K562 (cell line): ENCODE measurements at regions not wholly inside any gene's neighbourhood (a gene's known extent, or its start where the extent isn't known, plus 50 kb on each side); places are given as distances from the start of the nearest gene placed in this dataset.
"Not testable (repeated sequence)": the region's sequence is repeated elsewhere in the genome, so short reads cannot be mapped to it uniquely, and the experiment has no call there.

Source experiments
- ATAC-seq: fragments of 200-7000 bp; cut with Tn5 transposase; 3 replicates; pipeline ENCODE4 v1.9.1; 2020; ENCODE audit warnings: moderate library complexity
- BruUV-seq: library from RNA; stranded (reverse); fragments of 400-500 nt; replicated peaks from 2 replicates; lab custom pipeline; 2021; lab: Mats Ljungman, UMichigan
- CTCF ChIA-PET: fragments of 300-600 bp; formaldehyde crosslinking; extraction: SDS; loops from one replicate; lab custom pipeline; 2021; ENCODE audit warnings: low intra/inter-chr PET ratio; lab: Yijun Ruan, JAX
- POLR2A ChIA-PET: fragments of 300-600, 350-650 bp; sonication (Branson Sonifier 250); formaldehyde crosslinking; extraction: SDS; loops from one replicate; lab custom pipeline; 2021; ENCODE audit warnings: antibody characterized with exemption, inconsistent platforms; lab: Yijun Ruan, JAX
- DNase-seq, 4 experiments: peaks; one replicate each; pipeline versions ENCODE4 v3.0.0 to v3.0.0-alpha.2; 2011 to 2018; ENCODE audit warnings: low spot score in 3 of 4, mixed read lengths in 3 of 4; ENCODE audit errors: extremely low read depth in 1 of 4
- FAIRE-seq: peaks from 2 replicates; lab custom pipeline; 2011; peaks lifted over from hg19 to GRCh38; lab: Jason Lieb, UNC
- H2AFZ ChIP-seq: 2 replicates; pipeline ENCODE4 v1.6.0; 2011; ENCODE audit warnings: low read depth, low read length, control low read depth, inconsistent platforms
- H3K27ac ChIP-seq: fragments of 200-600 bp; 3 replicates; pipeline ENCODE4 v1.8.0; 2011; ENCODE audit warnings: low read depth, mild to moderate bottlenecking, control low read depth, inconsistent platforms, low read length, moderate library complexity, mixed read lengths; ENCODE audit errors: extremely low read depth
- H3K27me3 ChIP-seq, 2 experiments: fragments of 300-600 bp in 1 of 2; 2 replicates in 1 of 2; 3 replicates in 1 of 2; pipeline versions ENCODE4 v1.6.0 to v1.8.0; 2011; ENCODE audit warnings: inconsistent platforms in 2 of 2, low read length in 2 of 2, mild to moderate bottlenecking in 1 of 2, mixed read lengths in 1 of 2, moderate library complexity in 1 of 2; ENCODE audit not compliant: control insufficient read depth in 2 of 2, insufficient read depth in 2 of 2
- H3K36me3 ChIP-seq: fragments of 300-600 bp; 3 replicates; pipeline ENCODE4 v1.8.0; 2011; ENCODE audit warnings: mild to moderate bottlenecking, low read length, inconsistent platforms; ENCODE audit not compliant: control insufficient read depth, insufficient read depth
- H3K4me1 ChIP-seq, 2 experiments: fragments of 200-600 bp in 1 of 2; replicated peaks in 1 of 2; 2 replicates in 1 of 2; 3 replicates in 1 of 2; pipeline versions ENCODE4 v1.5.1 to v1.8.0; 2011; ENCODE audit warnings: inconsistent platforms in 2 of 2, low read length in 2 of 2, mild to moderate bottlenecking in 1 of 2, mixed read lengths in 1 of 2, moderate library complexity in 1 of 2; ENCODE audit not compliant: control insufficient read depth in 2 of 2, insufficient read depth in 2 of 2
- H3K4me2 ChIP-seq: 2 replicates; pipeline ENCODE4 v1.6.1; 2011; ENCODE audit warnings: low read length, control low read depth, inconsistent platforms, mixed read lengths; ENCODE audit not compliant: insufficient read depth
- H3K4me3 ChIP-seq: fragments of 200-600 bp; sonication (generic), shearing (Covaris generic); 2 replicates; pipeline ENCODE4 v1.5.1; 2016; ENCODE audit warnings: control low read depth, inconsistent platforms
- H3K79me2 ChIP-seq: fragments of 200-600 bp; 3 replicates; pipeline ENCODE4 v1.8.0; 2011; ENCODE audit warnings: low read length, inconsistent platforms; ENCODE audit not compliant: control insufficient read depth, insufficient read depth
- H3K9ac ChIP-seq, 2 experiments: 2 replicates each; pipeline versions ENCODE4 v1.6.0 to v1.6.1; 2011; ENCODE audit warnings: low read depth in 2 of 2, low read length in 2 of 2, control low read depth in 1 of 2, inconsistent platforms in 1 of 2, mild to moderate bottlenecking in 1 of 2, mixed read lengths in 1 of 2; ENCODE audit not compliant: insufficient read depth in 1 of 2
- H3K9me1 ChIP-seq: one replicate; pipeline ENCODE4 v1.6.0; 2011; ENCODE audit warnings: inconsistent platforms, mild to moderate bottlenecking, low read length, moderate library complexity; ENCODE audit not compliant: control insufficient read depth, insufficient read depth
- H3K9me3 ChIP-seq: replicated peaks from 2 replicates; pipeline ENCODE4 v1.5.1; 2011; ENCODE audit warnings: low read depth, low read length, inconsistent platforms; ENCODE audit not compliant: control insufficient read depth, insufficient read depth
- H4K20me1 ChIP-seq: replicated peaks from 2 replicates; pipeline ENCODE4 v1.6.1; 2011; ENCODE audit warnings: low read length, inconsistent platforms, mixed read lengths; ENCODE audit not compliant: control insufficient read depth, insufficient read depth
- MAFG ChIP-seq: fragments of 450-650 bp; conservative IDR thresholded peaks from 2 replicates; pipeline ENCODE4 v1.6.1; 2016; ENCODE audit warnings: missing genetic modification characterization, missing compliant biosample characterization
- ZNF316 ChIP-seq: fragments of 450-650 bp; IDR thresholded peaks from 2 replicates; pipeline ENCODE4 v1.6.1; 2016
- WGBS: fragments of 100-300 bp; shearing (Covaris generic); methylation state at CpG from one replicate; pipeline ENCODE4 v1.1.6; 2016; ENCODE audit warnings: low coverage, mixed read lengths; ENCODE audit not compliant: insufficient coverage; ENCODE audit errors: missing lambda C conversion rate; 5-methylcytosine and 5-hydroxymethylcytosine counted together
- in situ Hi-C: fragments of 300-500 bp; cut with MboI; formaldehyde crosslinking; loops from 4 replicates; pipeline ENCODE4 v1.15.0; 2018; ENCODE audit warnings: inconsistent platforms, mixed read lengths
- intact Hi-C: fragments of 100-400 bp; cut with micrococcal nuclease; formaldehyde crosslinking; loops from 2 replicates; pipeline ENCODE4 v1.14.2; 2022

GRCh38 chr7:79918632-79919031 is 216.0 kb upstream of the GNAI1 start:
- H3K79me2 ChIP-seq, intact Hi-C loops, CTCF ChIA-PET, DNase-seq, H2AFZ ChIP-seq, H3K4me3 ChIP-seq, H3K9me1 ChIP-seq, FAIRE-seq, H3K4me1 ChIP-seq, ATAC-seq, H3K27ac ChIP-seq, BruUV-seq, in situ Hi-C loops, H3K9me3 ChIP-seq, H3K9ac ChIP-seq, POLR2A ChIA-PET, H3K27me3 ChIP-seq, H3K4me2 ChIP-seq, H3K36me3 ChIP-seq, H4K20me1 ChIP-seq: not testable (repeated sequence)
- WGBS = 0% methylated on average over 2 of the region's 2 CpGs
- TF ChIP-seq ZNF316 (peak; percentile 56), MAFG (tag) (0 out of 2 replicates have a peak, but pooled peaks have one; percentile 22)

DNA sequence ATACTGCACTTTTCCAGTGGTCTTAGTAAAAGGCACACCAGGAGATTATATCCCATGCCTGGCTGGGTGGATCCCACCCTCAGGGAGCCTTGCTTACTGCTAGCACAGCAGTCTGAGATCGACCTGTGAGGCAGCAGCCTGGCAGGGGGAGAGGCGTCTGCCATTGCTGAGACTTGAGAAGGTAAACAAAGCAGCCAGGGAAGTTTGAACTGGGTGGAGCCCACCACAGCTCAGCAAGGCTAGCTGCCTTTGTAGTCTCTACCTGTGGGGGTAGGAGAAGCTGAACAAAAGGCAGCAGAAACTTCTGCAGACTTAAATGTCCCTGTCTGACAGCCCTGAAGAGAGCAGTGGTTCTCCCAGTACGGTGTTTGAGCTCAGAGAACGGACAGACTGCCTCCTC is 219.3 kb upstream of the GNAI1 start:
- H3K4me2 ChIP-seq, H3K27ac ChIP-seq, H3K4me3 ChIP-seq, H3K36me3 ChIP-seq, H3K9ac ChIP-seq, H3K27me3 ChIP-seq, FAIRE-seq, DNase-seq, H3K9me3 ChIP-seq, CTCF ChIA-PET, POLR2A ChIA-PET, in situ Hi-C loops, ATAC-seq, H3K79me2 ChIP-seq, H4K20me1 ChIP-seq, intact Hi-C loops, H3K9me1 ChIP-seq, H2AFZ ChIP-seq, BruUV-seq, H3K4me1 ChIP-seq: not testable (repeated sequence)
- WGBS = 0% methylated on average over 4 of the region's 4 CpGs
